GM23338 (cell line): ENCODE measurements at regions not wholly inside any gene's neighbourhood (a gene's known extent, or its start where the extent isn't known, plus 50 kb on each side); places are given as distances from the start of the nearest gene placed in this dataset.

Experiments used
- ATAC-seq: fragments of 200-7000 bp; cut with Tn5 transposase; 3 replicates; pipeline ENCODE4 v1.9.1; 2020
- DNase-seq: peaks from one replicate; pipeline ENCODE4 v3.0.0-alpha.2; 2015; ENCODE audit warnings: low spot score
- H2AFZ ChIP-seq: fragments of 200-600 bp; sonication (generic); 2 replicates; pipeline ENCODE4 v1.8.0; 2016; ENCODE audit warnings: antibody characterized with exemption, mild to moderate bottlenecking, moderate library complexity
- H3F3A ChIP-seq: fragments of 200-600 bp; sonication (generic); replicated peaks from 2 replicates; pipeline ENCODE4 v1.8.0; 2017; ENCODE audit warnings: antibody characterized with exemption, mixed run types, low read depth
- H3K27ac ChIP-seq: fragments of 200-600 bp; sonication (generic); 2 replicates; pipeline ENCODE4 v1.6.1; 2016; ENCODE audit warnings: low read depth
- H3K27me3 ChIP-seq: fragments of 200-600 bp; sonication (generic); 2 replicates; pipeline ENCODE4 v1.8.0; 2016; ENCODE audit warnings: mild to moderate bottlenecking, mixed run types, moderate library complexity; ENCODE audit not compliant: insufficient read depth
- H3K36me3 ChIP-seq: fragments of 200-600 bp; sonication (generic); 2 replicates; pipeline ENCODE4 v1.8.0; 2016; ENCODE audit warnings: mild to moderate bottlenecking; ENCODE audit not compliant: insufficient read depth
- H3K4me1 ChIP-seq: fragments of 200-600 bp; sonication (generic); 2 replicates; pipeline ENCODE4 v1.8.0; 2016; ENCODE audit warnings: mild to moderate bottlenecking, moderate library complexity; ENCODE audit not compliant: insufficient read depth
- H3K4me2 ChIP-seq: fragments of 200-600 bp; sonication (generic); 2 replicates; pipeline ENCODE4 v1.7.1; 2017; ENCODE audit warnings: mixed run types
- H3K4me3 ChIP-seq: fragments of 200-600 bp; sonication (generic); 2 replicates; pipeline ENCODE4 v1.6.1; 2016; ENCODE audit warnings: mixed run types
- H3K79me2 ChIP-seq: fragments of 200-600 bp; sonication (generic); replicated peaks from 2 replicates; pipeline ENCODE4 v1.8.0; 2017; ENCODE audit warnings: mild to moderate bottlenecking; ENCODE audit not compliant: insufficient read depth
- H3K9me2 ChIP-seq: fragments of 200-600 bp; sonication (generic); 2 replicates; pipeline ENCODE4 v1.8.0; 2017; ENCODE audit not compliant: insufficient read depth
- H4K20me1 ChIP-seq: fragments of 200-600 bp; sonication (generic); replicated peaks from 2 replicates; pipeline ENCODE4 v1.8.0; 2017; ENCODE audit warnings: mild to moderate bottlenecking; ENCODE audit not compliant: insufficient read depth
- H3K27ac Mint-ChIP-seq: 2 replicates; pipeline ENCODE4 v1.8.0; 2020; ENCODE audit warnings: inconsistent platforms, mild to moderate bottlenecking, moderate library complexity, mixed read lengths
- H3K27me3 Mint-ChIP-seq: 3 replicates; pipeline ENCODE4 v1.8.0; 2022; ENCODE audit warnings: low read depth, mild to moderate bottlenecking, moderate library complexity, mixed read lengths, inconsistent platforms; ENCODE audit not compliant: insufficient read depth, poor library complexity
- H3K36me3 Mint-ChIP-seq: 3 replicates; pipeline ENCODE4 v1.8.0; 2021; ENCODE audit warnings: low read depth, mild to moderate bottlenecking, inconsistent platforms, moderate library complexity, mixed read lengths
- H3K4me1 Mint-ChIP-seq: 3 replicates; pipeline ENCODE4 v1.8.0; 2020; ENCODE audit warnings: mild to moderate bottlenecking, inconsistent platforms, mixed read lengths
- H3K4me3 Mint-ChIP-seq: 3 replicates; pipeline ENCODE4 v1.8.0; 2021; ENCODE audit warnings: moderate library complexity, mild to moderate bottlenecking, inconsistent platforms, mixed read lengths
- H3K9me3 Mint-ChIP-seq: 3 replicates; pipeline ENCODE4 v1.8.0; 2020; ENCODE audit warnings: moderate library complexity, mild to moderate bottlenecking, inconsistent platforms, mixed read lengths
- CREB1 ChIP-seq: fragments of 250-450 bp; sonication (Bioruptor Pico); IDR thresholded peaks from 2 replicates; pipeline ENCODE4 v1.5.0; 2020; ENCODE audit warnings: low read depth, mild to moderate bottlenecking, moderate library complexity
- EZH2 ChIP-seq: fragments of 200-600 bp; sonication (generic); IDR thresholded peaks from one replicate; pipeline ENCODE4 v1.8.0; 2017; ENCODE audit warnings: antibody characterized with exemption, mild to moderate bottlenecking, low read depth; ENCODE audit not compliant: unreplicated experiment
- EZH2phosphoT487 ChIP-seq: fragments of 200-600 bp; sonication (generic); IDR thresholded peaks from one replicate; pipeline ENCODE4 v1.8.1; 2018; ENCODE audit warnings: antibody characterized with exemption; ENCODE audit not compliant: unreplicated experiment
- JUNB ChIP-seq: IDR thresholded peaks from one replicate; pipeline ENCODE4 v1.6.1; 2016; ENCODE audit warnings: antibody characterized with exemption; ENCODE audit not compliant: unreplicated experiment
- POLR2AphosphoS5 ChIP-seq: IDR thresholded peaks from 2 replicates; pipeline ENCODE4 v1.6.1; 2016; ENCODE audit warnings: antibody characterized with exemption, low read depth
- STAT1 ChIP-seq: IDR thresholded peaks from one replicate; pipeline ENCODE4 v1.6.1; 2016; ENCODE audit warnings: antibody characterized with exemption; ENCODE audit not compliant: unreplicated experiment
- ZNF114 ChIP-seq: fragments of 250-450 bp; sonication (Bioruptor Pico); IDR thresholded peaks from 2 replicates; pipeline ENCODE4 v1.5.0; 2020; ENCODE audit warnings: mild to moderate bottlenecking, moderate library complexity
- ZNF462 ChIP-seq: fragments of 250-450 bp; sonication (Bioruptor Pico); IDR thresholded peaks from 2 replicates; pipeline ENCODE4 v1.5.0; 2020; ENCODE audit warnings: mild to moderate bottlenecking, moderate library complexity
- TF ChIP-seq, protein P1 (sequence below), 2 experiments: fragments of 200-600 bp in 1 of 2; sonication (generic) in 1 of 2; conservative IDR thresholded peaks; 2 replicates each; pipeline versions ENCODE4 v1.5.1 to v1.6.1; 2016 to 2017; ENCODE audit warnings: antibody characterized with exemption in 2 of 2, low read depth in 2 of 2, mild to moderate bottlenecking in 2 of 2, moderate library complexity in 1 of 2

GRCh38 chr16:86039606-86040005, 140.6 kb downstream of the IRF8 start:
- Histone ChIP-seq H3K4me2 (no peak overlapping the region), H3K79me2 (no peaks in the 10 kb centered on the region), H3K36me3 (no peaks in the 10 kb centered on the region), H3K27ac (no peak overlapping the region), H3K9me2 (0 out of 2 replicates have a peak, but pooled peaks cover 3% of the 10 kb centered on the region), H3K4me3 (no peak overlapping the region), H2AFZ (no peak overlapping the region), H3F3A (no peaks in the 10 kb centered on the region), H4K20me1 (no peaks in the 10 kb centered on the region), H3K27me3 (no peaks in the 10 kb centered on the region), H3K4me1 (no peaks in the 10 kb centered on the region)
- H3K4me3 Mint-ChIP-seq = no peak overlapping the region
- peaks cover 17% of the 10 kb centered on the region for H3K27me3 Mint-ChIP-seq
- no peak overlapping the region for H3K27ac Mint-ChIP-seq
- TF ChIP-seq STAT1 (no peak), EZH2 (no peak), CREB1 (CRISPR knock-in tag) (no peak)
- no peak for ATAC-seq
- H3K4me1 Mint-ChIP-seq = peaks cover 5% of the 10 kb centered on the region; the same call in 2 of the 3 replicates
- no peaks in the 10 kb centered on the region for H3K36me3 Mint-ChIP-seq
- no peak for DNase-seq
- H3K9me3 Mint-ChIP-seq = 0 out of 3 replicates have a peak, but pooled peaks cover 5% of the 10 kb centered on the region

- Histone ChIP-seq H3K4me1 (no peaks in the 10 kb centered on the region), H3F3A (no peaks in the 10 kb centered on the region), H3K4me3 (no peak overlapping the region), H3K27ac (no peak overlapping the region), H3K79me2 (no peaks in the 10 kb centered on the region), H3K36me3 (no peaks in the 10 kb centered on the region), H2AFZ (no peak overlapping the region), H3K4me2 (no peak overlapping the region), H3K9me2 (0 out of 2 replicates have a peak, but pooled peaks cover 4% of the 10 kb centered on the region), H4K20me1 (no peaks in the 10 kb centered on the region), H3K27me3 (no peaks in the 10 kb centered on the region)
- Mint-ChIP-seq H3K27me3 (peaks cover 17% of the 10 kb centered on the region), H3K4me1 (peaks cover 2% of the 10 kb centered on the region; the same call in 2 of the 3 replicates), H3K27ac (no peak overlapping the region), H3K36me3 (no peaks in the 10 kb centered on the region), H3K4me3 (no peak overlapping the region), H3K9me3 (no peaks in the 10 kb centered on the region)
- DNase-seq = no peak
- TF ChIP-seq JUNB = no peak
- no peak for ATAC-seq
Observed at GRCh38 chr16:86040496-86040895, 141.5 kb downstream of the IRF8 start.

DNA sequence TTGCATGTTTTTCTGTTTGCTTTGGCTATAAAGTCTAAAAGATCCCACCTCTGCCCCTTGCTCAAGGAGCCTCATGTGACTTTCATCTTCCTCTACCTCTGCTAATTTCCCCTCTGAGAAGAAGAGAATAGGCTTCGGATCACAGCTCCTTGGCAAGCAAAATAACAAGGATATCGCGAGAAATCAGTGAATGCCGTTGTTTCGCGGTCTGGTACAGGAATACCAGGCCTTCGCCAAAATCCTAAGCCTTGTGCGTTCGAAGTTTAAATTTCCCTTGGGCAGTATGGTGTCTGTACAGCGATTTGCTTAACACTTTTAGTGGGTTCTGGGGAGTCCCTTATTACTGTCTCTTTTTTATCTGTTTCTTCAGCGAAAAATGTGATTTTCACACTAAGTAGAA, 142.3 kb downstream of the IRF8 start:
- H3K4me1 Mint-ChIP-seq = peaks cover 2% of the 10 kb centered on the region; the same call in 2 of the 3 replicates
- H3K27me3 ChIP-seq = no peaks in the 10 kb centered on the region
- H3K4me2 ChIP-seq = no peak overlapping the region
- no peaks in the 10 kb centered on the region for H3K36me3 ChIP-seq
- no peak for DNase-seq
- no peak overlapping the region for H3K4me3 Mint-ChIP-seq
- H3K9me3 Mint-ChIP-seq = no peaks in the 10 kb centered on the region
- no peak for ATAC-seq
- H3K9me2 ChIP-seq = 0 out of 2 replicates have a peak, but pooled peaks cover 4% of the 10 kb centered on the region
- H3F3A ChIP-seq = no peaks in the 10 kb centered on the region
- H3K27ac ChIP-seq = no peak overlapping the region
- no peaks in the 10 kb centered on the region for H4K20me1 ChIP-seq
- H2AFZ ChIP-seq = no peak overlapping the region
- no peak overlapping the region for H3K4me3 ChIP-seq
- peaks cover 17% of the 10 kb centered on the region for H3K27me3 Mint-ChIP-seq
- H3K79me2 ChIP-seq = no peaks in the 10 kb centered on the region
- no peak overlapping the region for H3K27ac Mint-ChIP-seq
- H3K36me3 Mint-ChIP-seq = no peaks in the 10 kb centered on the region
- no peaks in the 10 kb centered on the region for H3K4me1 ChIP-seq
- TF ChIP-seq, protein P1, sequence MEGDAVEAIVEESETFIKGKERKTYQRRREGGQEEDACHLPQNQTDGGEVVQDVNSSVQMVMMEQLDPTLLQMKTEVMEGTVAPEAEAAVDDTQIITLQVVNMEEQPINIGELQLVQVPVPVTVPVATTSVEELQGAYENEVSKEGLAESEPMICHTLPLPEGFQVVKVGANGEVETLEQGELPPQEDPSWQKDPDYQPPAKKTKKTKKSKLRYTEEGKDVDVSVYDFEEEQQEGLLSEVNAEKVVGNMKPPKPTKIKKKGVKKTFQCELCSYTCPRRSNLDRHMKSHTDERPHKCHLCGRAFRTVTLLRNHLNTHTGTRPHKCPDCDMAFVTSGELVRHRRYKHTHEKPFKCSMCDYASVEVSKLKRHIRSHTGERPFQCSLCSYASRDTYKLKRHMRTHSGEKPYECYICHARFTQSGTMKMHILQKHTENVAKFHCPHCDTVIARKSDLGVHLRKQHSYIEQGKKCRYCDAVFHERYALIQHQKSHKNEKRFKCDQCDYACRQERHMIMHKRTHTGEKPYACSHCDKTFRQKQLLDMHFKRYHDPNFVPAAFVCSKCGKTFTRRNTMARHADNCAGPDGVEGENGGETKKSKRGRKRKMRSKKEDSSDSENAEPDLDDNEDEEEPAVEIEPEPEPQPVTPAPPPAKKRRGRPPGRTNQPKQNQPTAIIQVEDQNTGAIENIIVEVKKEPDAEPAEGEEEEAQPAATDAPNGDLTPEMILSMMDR (conservative IDR thresholded peaks at IDR 0.05; ENCODE audit: low read depth in 2 of 2) = no peak
- TF ChIP-seq POLR2AphosphoS5 = no peak
- no peak for TF ChIP-seq STAT1
- TF ChIP-seq ZNF114 (CRISPR knock-in tag) = no peak
- TF ChIP-seq ZNF462 (CRISPR knock-in tag) = no peak
- no peak for TF ChIP-seq EZH2phosphoT487
